Endodermal cell (in vitro differentiated cells): ENCODE measurements at regions not wholly inside any gene's neighbourhood (a gene's known extent, or its start where the extent isn't known, plus 50 kb on each side); places are given as distances from the start of the nearest gene placed in this dataset.
"Not testable (repeated sequence)": the region's sequence is repeated elsewhere in the genome, so short reads cannot be mapped to it uniquely, and the experiment has no call there.

ENCODE experiments used
- DNase-seq: peaks from one replicate; pipeline ENCODE4 v3.0.0-alpha.2; 2017
- H3K27ac ChIP-seq: 2 replicates; pipeline ENCODE4 v1.5.1; 2013; ENCODE audit warnings: mild to moderate bottlenecking, low read depth, low read length, moderate library complexity
- H3K27me3 ChIP-seq: 2 replicates; pipeline ENCODE4 v1.6.1; 2013; ENCODE audit warnings: mild to moderate bottlenecking, low read length, moderate library complexity; ENCODE audit not compliant: insufficient read depth, control insufficient read depth, poor library complexity, severe bottlenecking
- H3K36me3 ChIP-seq: 2 replicates; pipeline ENCODE4 v1.7.0; 2013; ENCODE audit warnings: mild to moderate bottlenecking, low read length, moderate library complexity; ENCODE audit not compliant: control insufficient read depth, insufficient read depth
- H3K4me1 ChIP-seq: one replicate; pipeline ENCODE4 v1.7.0; 2013; ENCODE audit warnings: low read length; ENCODE audit not compliant: control insufficient read depth, insufficient read depth
- H3K4me3 ChIP-seq: 2 replicates; pipeline ENCODE4 v1.5.1; 2013; ENCODE audit warnings: mild to moderate bottlenecking, low read length, moderate library complexity
- H3K9ac ChIP-seq: 2 replicates; pipeline ENCODE4 v1.6.1; 2013; ENCODE audit warnings: mild to moderate bottlenecking, low read length, moderate library complexity; ENCODE audit not compliant: poor library complexity, severe bottlenecking; ENCODE audit errors: extremely low read depth
- H3K9me3 ChIP-seq: 2 replicates; pipeline ENCODE4 v1.6.1; 2013; ENCODE audit warnings: mild to moderate bottlenecking, low read length, moderate library complexity; ENCODE audit not compliant: control insufficient read depth
- H3K27ac Mint-ChIP-seq: 2 replicates; pipeline ENCODE4 v1.8.0; 2020; ENCODE audit warnings: mixed read lengths
- H3K27me3 Mint-ChIP-seq: 2 replicates; pipeline ENCODE4 v1.8.0; 2021; ENCODE audit warnings: mild to moderate bottlenecking, mixed read lengths; ENCODE audit not compliant: insufficient read depth
- H3K36me3 Mint-ChIP-seq: 2 replicates; pipeline ENCODE4 v1.8.0; 2020; ENCODE audit warnings: low read depth, mixed read lengths
- H3K4me1 Mint-ChIP-seq: 2 replicates; pipeline ENCODE4 v1.8.0; 2020; ENCODE audit warnings: mixed read lengths
- H3K4me3 Mint-ChIP-seq: 2 replicates; pipeline ENCODE4 v1.8.0; 2020; ENCODE audit warnings: mild to moderate bottlenecking, moderate library complexity, mixed read lengths
- H3K9me3 Mint-ChIP-seq: 2 replicates; pipeline ENCODE4 v1.8.0; 2020; ENCODE audit warnings: mild to moderate bottlenecking, mixed read lengths
- CTCF ChIP-seq: fragments of 200-600 bp; sonication (generic); conservative IDR thresholded peaks from 2 replicates; pipeline ENCODE4 v1.5.0; 2021; ENCODE audit warnings: antibody characterized with exemption, mild to moderate bottlenecking
- WGBS, 2 experiments: methylation state at CpG; one replicate each; pipeline versions ENCODE4 v1.1.5 to v1.1.7; 2013; ENCODE audit warnings: missing lambda C conversion rate in 2 of 2, mixed read lengths in 1 of 2; ENCODE audit not compliant: insufficient coverage in 1 of 2, insufficient read length in 1 of 2; 5-methylcytosine and 5-hydroxymethylcytosine counted together

GRCh38 chrX:6954836-6955235, 192.7 kb upstream of the STS start:
- H3K4me3 Mint-ChIP-seq, result no peak overlapping the region
- Histone ChIP-seq H3K27me3 (no peaks in the 10 kb centered on the region), H3K36me3 (no peaks in the 10 kb centered on the region), H3K27ac (no peak overlapping the region), H3K4me1 (no peaks in the 10 kb centered on the region), H3K9me3 (peaks cover 12% of the 10 kb centered on the region), H3K9ac (no peak overlapping the region), H3K4me3 (no peak overlapping the region)
- H3K4me1 Mint-ChIP-seq, result peaks cover 23% of the 10 kb centered on the region
- H3K27ac Mint-ChIP-seq, result peak overlapping the region; percentile 33
- DNase-seq, result no peak
- TF ChIP-seq CTCF, result no peak
- H3K9me3 Mint-ChIP-seq, result peaks cover 41% of the 10 kb centered on the region
- peaks cover 14% of the 10 kb centered on the region for H3K36me3 Mint-ChIP-seq
- no peaks in the 10 kb centered on the region for H3K27me3 Mint-ChIP-seq
- 57 to 80% methylated on average over 1 of the region's 1 CpG for WGBS, 2 experiments

GRCh38 chrX:6946168-6946567, 201.3 kb upstream of the STS start:
- no peaks in the 10 kb centered on the region for H3K27me3 ChIP-seq
- H3K9ac ChIP-seq, result no peak overlapping the region
- Mint-ChIP-seq H3K4me3 (no peak overlapping the region), H3K27me3 (no peaks in the 10 kb centered on the region), H3K27ac (no peak overlapping the region), H3K9me3 (peaks cover 3% of the 10 kb centered on the region), H3K36me3 (peaks cover 2% of the 10 kb centered on the region), H3K4me1 (no peaks in the 10 kb centered on the region)
- H3K4me1 ChIP-seq, result no peaks in the 10 kb centered on the region
- WGBS, 2 experiments, result 80 to 91% methylated on average over 2 to 3 of the region's 3 CpGs
- no peaks in the 10 kb centered on the region for H3K9me3 ChIP-seq
- TF ChIP-seq CTCF, result no peak
- H3K27ac ChIP-seq, result no peak overlapping the region
- no peaks in the 10 kb centered on the region for H3K36me3 ChIP-seq
- DNase-seq, result no peak
- no peak overlapping the region for H3K4me3 ChIP-seq

GRCh38 chrX:6941041-6941440, 206.5 kb upstream of the STS start:
- Histone ChIP-seq H3K9ac (no peak overlapping the region), H3K27ac (no peak overlapping the region), H3K9me3 (no peaks in the 10 kb centered on the region), H3K4me3 (no peak overlapping the region), H3K27me3 (no peaks in the 10 kb centered on the region), H3K36me3 (no peaks in the 10 kb centered on the region), H3K4me1 (no peaks in the 10 kb centered on the region)
- Mint-ChIP-seq H3K4me1 (peaks cover 3% of the 10 kb centered on the region), H3K9me3 (no peaks in the 10 kb centered on the region), H3K36me3 (no peaks in the 10 kb centered on the region), H3K4me3 (no peak overlapping the region), H3K27me3 (no peaks in the 10 kb centered on the region), H3K27ac (no peak overlapping the region)
- DNase-seq, result no peak
- TF ChIP-seq CTCF, result no peak

- H3K9ac ChIP-seq, H3K27ac ChIP-seq, H3K4me3 ChIP-seq, H3K36me3 Mint-ChIP-seq, H3K36me3 ChIP-seq, DNase-seq, H3K27ac Mint-ChIP-seq, H3K9me3 ChIP-seq, H3K27me3 ChIP-seq, H3K4me1 ChIP-seq, H3K27me3 Mint-ChIP-seq: not testable (repeated sequence)
- WGBS, 2 experiments, result 88% methylated on average over 5 of the region's 9 CpGs; no CpG with 5 or more reads in 1 of the 2 experiments
- Mint-ChIP-seq H3K9me3 (peaks cover 14% of the 10 kb centered on the region), H3K4me1 (peaks cover 18% of the 10 kb centered on the region), H3K4me3 (peak overlapping the region; percentile 58)
Observed at GRCh38 chrX:6932942-6933341, 214.6 kb upstream of the STS start.
